ENCODE measurements at regions not wholly inside any gene's neighbourhood (a gene's known extent, or its start where the extent isn't known, plus 50 kb on each side); places are given as distances from the start of the nearest gene placed in this dataset.

- TF ChIP-seq, protein P1, sequence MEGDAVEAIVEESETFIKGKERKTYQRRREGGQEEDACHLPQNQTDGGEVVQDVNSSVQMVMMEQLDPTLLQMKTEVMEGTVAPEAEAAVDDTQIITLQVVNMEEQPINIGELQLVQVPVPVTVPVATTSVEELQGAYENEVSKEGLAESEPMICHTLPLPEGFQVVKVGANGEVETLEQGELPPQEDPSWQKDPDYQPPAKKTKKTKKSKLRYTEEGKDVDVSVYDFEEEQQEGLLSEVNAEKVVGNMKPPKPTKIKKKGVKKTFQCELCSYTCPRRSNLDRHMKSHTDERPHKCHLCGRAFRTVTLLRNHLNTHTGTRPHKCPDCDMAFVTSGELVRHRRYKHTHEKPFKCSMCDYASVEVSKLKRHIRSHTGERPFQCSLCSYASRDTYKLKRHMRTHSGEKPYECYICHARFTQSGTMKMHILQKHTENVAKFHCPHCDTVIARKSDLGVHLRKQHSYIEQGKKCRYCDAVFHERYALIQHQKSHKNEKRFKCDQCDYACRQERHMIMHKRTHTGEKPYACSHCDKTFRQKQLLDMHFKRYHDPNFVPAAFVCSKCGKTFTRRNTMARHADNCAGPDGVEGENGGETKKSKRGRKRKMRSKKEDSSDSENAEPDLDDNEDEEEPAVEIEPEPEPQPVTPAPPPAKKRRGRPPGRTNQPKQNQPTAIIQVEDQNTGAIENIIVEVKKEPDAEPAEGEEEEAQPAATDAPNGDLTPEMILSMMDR (IDR thresholded peaks at IDR 0.05; ENCODE audit: insufficient read depth, low read length, poor library complexity, severe bottlenecking) = no peak
- TF ChIP-seq EZH2phosphoT487 (conservative IDR thresholded peaks at IDR 0.05; ENCODE audit: low read length) = no peak
These were observed 1211.2 kb upstream of the SORCS1 start for GRCh38 chr10:108375691-108376090.
